HS-5 (cell line): ENCODE measurements at regions not wholly inside any gene's neighbourhood (a gene's known extent, or its start where the extent isn't known, plus 50 kb on each side); places are given as distances from the start of the nearest gene placed in this dataset.
A peak's percentile ranks its signal among the peaks of the same experiment; 100 is the strongest.

ENCODE experiments used
- DNase-seq: peaks from one replicate; pipeline ENCODE4 v3.0.0-alpha.2; 2012; ENCODE audit warnings: low read depth

- no peak for DNase-seq
These were observed 193.9 kb downstream of the FIGN start for GRCh38 chr2:163541943-163542342.

GRCh38 chr2:163541495-163541894 is 194.3 kb downstream of the FIGN start:
- DNase-seq, result no peak

GRCh38 chr2:163528640-163529217 is 207.1 kb downstream of the FIGN start:
- DNase-seq, result no peak

GRCh38 chr2:163527381-163527780 is 208.4 kb downstream of the FIGN start:
- no peak for DNase-seq

- no peak for DNase-seq
These were observed 217.0 kb downstream of the FIGN start for GRCh38 chr2:163518762-163519161.

- DNase-seq, result no peak
These were observed 220.0 kb downstream of the FIGN start for GRCh38 chr2:163515836-163516235.

GRCh38 chr2:163505281-163505680 is 230.5 kb downstream of the FIGN start:
- DNase-seq, result no peak

- DNase-seq, result no peak
These were observed 242.2 kb downstream of the FIGN start for GRCh38 chr2:163493359-163494298.

GRCh38 chr2:163491850-163492249 is 244.0 kb downstream of the FIGN start:
- DNase-seq, result no peak

- no peak for DNase-seq
These were observed 245.5 kb downstream of the FIGN start for GRCh38 chr2:163490281-163490680.

- DNase-seq, result no peak
These were observed 254.3 kb downstream of the FIGN start for GRCh38 chr2:163481515-163481914.

GRCh38 chr2:163479599-163479998 is 256.2 kb downstream of the FIGN start:
- DNase-seq, result no peak

GRCh38 chr2:163475815-163476214 is 260.0 kb downstream of the FIGN start:
- no peak for DNase-seq

- DNase-seq, result no peak
These were observed 260.9 kb downstream of the FIGN start for GRCh38 chr2:163474889-163475288.

- DNase-seq, result no peak
These were observed 261.5 kb downstream of the FIGN start for GRCh38 chr2:163474319-163474744.

GRCh38 chr2:163471947-163472346 is 263.9 kb downstream of the FIGN start:
- peak; percentile 4 for DNase-seq

- no peak for DNase-seq
These were observed 266.2 kb downstream of the FIGN start for GRCh38 chr2:163469561-163469962.

GRCh38 chr2:163467251-163467630 is 268.6 kb downstream of the FIGN start:
- no peak for DNase-seq

GRCh38 chr2:163466331-163467250 is 269.2 kb downstream of the FIGN start:
- DNase-seq, result peak; percentile 13

- no peak for DNase-seq
These were observed 270.4 kb downstream of the FIGN start for GRCh38 chr2:163465440-163465839.

- DNase-seq, result no peak
These were observed 272.4 kb downstream of the FIGN start for GRCh38 chr2:163463411-163463810.

- DNase-seq, result no peak
These were observed 272.8 kb downstream of the FIGN start for GRCh38 chr2:163462993-163463392.
